DND-41 (cell line): ENCODE measurements at regions not wholly inside any gene's neighbourhood (a gene's known extent, or its start where the extent isn't known, plus 50 kb on each side); places are given as distances from the start of the nearest gene placed in this dataset.

Experiments used
- ATAC-seq: fragments of 200-7000 bp; cut with Tn5 transposase; 3 replicates; pipeline ENCODE4 v1.9.1; 2021; ENCODE audit warnings: low read depth; ENCODE audit not compliant: insufficient read depth
- DNase-seq: peaks from one replicate; pipeline ENCODE4 v3.0.0-alpha.2; 2020
- H2AFZ ChIP-seq: 2 replicates; pipeline ENCODE4 v1.6.0; 2012; ENCODE audit warnings: low read depth, low read length
- H3K27ac ChIP-seq: 2 replicates; pipeline ENCODE4 v1.5.1; 2012; ENCODE audit warnings: low read length, inconsistent platforms
- H3K27me3 ChIP-seq: fragments of 200-600 bp; sonication (generic); 2 replicates; pipeline ENCODE4 v1.6.0; 2012; ENCODE audit warnings: low read length, mild to moderate bottlenecking, inconsistent platforms; ENCODE audit not compliant: insufficient read depth, poor library complexity
- H3K36me3 ChIP-seq: 2 replicates; pipeline ENCODE4 v1.5.1; 2012; ENCODE audit warnings: low read length, inconsistent platforms; ENCODE audit not compliant: insufficient read depth
- H3K4me1 ChIP-seq: 2 replicates; pipeline ENCODE4 v1.5.1; 2012; ENCODE audit warnings: mild to moderate bottlenecking, low read length; ENCODE audit not compliant: insufficient read depth
- H3K4me2 ChIP-seq: 2 replicates; pipeline ENCODE4 v1.6.0; 2012; ENCODE audit warnings: mild to moderate bottlenecking, moderate library complexity, low read length, inconsistent platforms; ENCODE audit not compliant: insufficient read depth
- H3K4me3 ChIP-seq, 2 experiments: fragments of 200-600 bp in 1 of 2; shearing (Covaris generic) in 1 of 2; 2 replicates each; pipeline ENCODE4 v1.5.1; 2012 to 2016; ENCODE audit warnings: inconsistent platforms in 2 of 2, low read length in 2 of 2, mild to moderate bottlenecking in 2 of 2, low read depth in 1 of 2, moderate library complexity in 1 of 2
- H3K79me2 ChIP-seq: 2 replicates; pipeline ENCODE4 v1.6.0; 2012; ENCODE audit warnings: low read length, inconsistent platforms; ENCODE audit not compliant: insufficient read depth
- H3K9ac ChIP-seq: 2 replicates; pipeline ENCODE4 v1.6.0; 2012; ENCODE audit warnings: low read depth, mild to moderate bottlenecking, inconsistent platforms, low read length, moderate library complexity
- H3K9me3 ChIP-seq: 2 replicates; pipeline ENCODE4 v1.5.1; 2012; ENCODE audit warnings: low read length, moderate library complexity, mild to moderate bottlenecking, inconsistent platforms; ENCODE audit not compliant: insufficient read depth, severe bottlenecking
- H4K20me1 ChIP-seq: 2 replicates; pipeline ENCODE4 v1.6.0; 2012; ENCODE audit warnings: low read length; ENCODE audit not compliant: insufficient read depth
- EZH2 ChIP-seq: IDR thresholded peaks from 3 replicates; pipeline ENCODE4 v1.6.1; 2012; ENCODE audit warnings: borderline replicate concordance, low read depth, mild to moderate bottlenecking, moderate library complexity, low read length, inconsistent platforms; ENCODE audit not compliant: severe bottlenecking
- TF ChIP-seq, protein P1 (sequence below): IDR thresholded peaks from 2 replicates; pipeline ENCODE4 v1.5.1; 2012; ENCODE audit warnings: borderline replicate concordance, low read length, moderate library complexity, mild to moderate bottlenecking; ENCODE audit not compliant: poor library complexity, severe bottlenecking; ENCODE audit errors: extremely low read depth

DNA sequence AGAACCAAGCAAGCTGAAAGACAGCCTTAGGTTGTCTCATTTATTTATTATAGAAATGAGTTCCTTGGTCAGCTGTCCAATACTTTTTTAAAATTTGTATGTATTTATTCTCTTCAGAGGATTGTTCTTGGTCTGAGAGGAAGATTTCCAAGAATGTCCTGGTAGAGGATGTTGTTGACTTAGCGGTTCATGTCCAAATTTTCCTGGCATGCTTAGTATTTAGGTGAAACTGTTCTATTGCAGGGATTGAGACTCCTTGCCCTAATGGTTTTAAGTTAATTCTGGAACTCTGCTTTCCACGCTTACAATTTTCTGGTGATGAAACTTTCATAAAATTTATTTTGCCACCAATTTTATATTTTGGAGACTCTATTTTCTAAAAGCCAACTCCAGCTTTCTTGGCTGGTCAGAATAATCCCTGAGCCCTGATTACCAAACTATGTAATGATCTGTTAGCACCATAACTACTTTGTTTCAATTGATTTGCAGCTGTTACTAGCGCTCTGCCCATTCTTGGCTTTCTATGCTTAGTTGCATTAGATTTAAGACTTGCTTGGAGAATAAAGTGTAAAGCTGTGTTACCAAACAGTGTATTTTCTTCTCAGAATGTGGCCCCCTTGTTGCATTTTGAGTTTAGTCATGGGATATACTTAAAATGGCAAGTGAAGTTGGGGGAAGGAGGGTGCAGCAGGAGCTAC, 1868.8 kb upstream of the CELF4 start:
- H4K20me1 ChIP-seq, result no peaks in the 10 kb centered on the region
- DNase-seq (no peak), ATAC-seq (no peak)
- H3K4me3 ChIP-seq, result no peak overlapping the region
- H3K9ac ChIP-seq, result no peak overlapping the region
- no peak overlapping the region for H2AFZ ChIP-seq
- no peaks in the 10 kb centered on the region for H3K36me3 ChIP-seq
- H3K79me2 ChIP-seq, result no peaks in the 10 kb centered on the region
- no peaks in the 10 kb centered on the region for H3K4me1 ChIP-seq
- TF ChIP-seq, protein P1, sequence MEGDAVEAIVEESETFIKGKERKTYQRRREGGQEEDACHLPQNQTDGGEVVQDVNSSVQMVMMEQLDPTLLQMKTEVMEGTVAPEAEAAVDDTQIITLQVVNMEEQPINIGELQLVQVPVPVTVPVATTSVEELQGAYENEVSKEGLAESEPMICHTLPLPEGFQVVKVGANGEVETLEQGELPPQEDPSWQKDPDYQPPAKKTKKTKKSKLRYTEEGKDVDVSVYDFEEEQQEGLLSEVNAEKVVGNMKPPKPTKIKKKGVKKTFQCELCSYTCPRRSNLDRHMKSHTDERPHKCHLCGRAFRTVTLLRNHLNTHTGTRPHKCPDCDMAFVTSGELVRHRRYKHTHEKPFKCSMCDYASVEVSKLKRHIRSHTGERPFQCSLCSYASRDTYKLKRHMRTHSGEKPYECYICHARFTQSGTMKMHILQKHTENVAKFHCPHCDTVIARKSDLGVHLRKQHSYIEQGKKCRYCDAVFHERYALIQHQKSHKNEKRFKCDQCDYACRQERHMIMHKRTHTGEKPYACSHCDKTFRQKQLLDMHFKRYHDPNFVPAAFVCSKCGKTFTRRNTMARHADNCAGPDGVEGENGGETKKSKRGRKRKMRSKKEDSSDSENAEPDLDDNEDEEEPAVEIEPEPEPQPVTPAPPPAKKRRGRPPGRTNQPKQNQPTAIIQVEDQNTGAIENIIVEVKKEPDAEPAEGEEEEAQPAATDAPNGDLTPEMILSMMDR, result no peak
- TF ChIP-seq EZH2, result no peak
- H3K27ac ChIP-seq, result no peak overlapping the region
- H3K9me3 ChIP-seq, result no peaks in the 10 kb centered on the region
- H3K27me3 ChIP-seq, result no peaks in the 10 kb centered on the region
- H3K4me2 ChIP-seq, result no peak overlapping the region

DNA sequence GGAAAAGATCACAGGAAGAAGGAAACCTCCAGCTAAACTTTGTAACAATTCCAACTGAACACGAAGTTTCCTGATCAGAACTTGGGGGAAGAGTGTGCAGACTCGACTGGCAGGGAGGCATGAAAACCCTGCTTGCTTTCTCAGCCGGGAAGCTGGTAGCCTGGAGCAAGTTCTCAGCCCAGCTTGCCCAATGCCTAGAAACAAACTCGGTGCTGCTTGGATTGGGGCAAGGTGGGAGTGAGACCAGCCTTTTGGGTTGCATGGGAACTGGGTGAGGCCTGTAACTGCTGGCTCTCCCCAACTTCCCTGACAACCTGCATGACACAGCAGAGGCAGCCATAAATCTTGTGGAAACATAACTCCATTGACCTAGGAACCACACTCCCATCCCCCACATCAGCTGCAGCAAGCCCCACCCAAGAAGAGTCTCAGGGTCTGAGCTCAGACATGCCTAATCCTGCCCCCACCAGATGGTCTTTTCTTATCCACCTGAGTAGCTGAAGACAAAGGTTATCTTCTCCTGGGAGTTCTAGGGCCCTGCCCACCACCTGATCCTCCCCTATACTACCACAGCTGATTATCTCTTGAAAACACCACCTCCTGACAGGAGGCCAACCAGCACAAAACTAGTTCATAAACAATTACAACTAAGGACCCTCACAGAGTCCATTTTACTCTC, 1859.7 kb upstream of the CELF4 start:
- Histone ChIP-seq H3K27me3 (no peaks in the 10 kb centered on the region), H3K9me3 (no peaks in the 10 kb centered on the region), H3K27ac (no peak overlapping the region), H3K9ac (no peak overlapping the region), H4K20me1 (no peaks in the 10 kb centered on the region), H3K4me1 (no peaks in the 10 kb centered on the region), H2AFZ (no peak overlapping the region), H3K4me2 (no peak overlapping the region), H3K79me2 (no peaks in the 10 kb centered on the region), H3K36me3 (no peaks in the 10 kb centered on the region), H3K4me3 (no peak overlapping the region)
- DNase-seq (no peak), ATAC-seq (no peak)
- no peak for TF ChIP-seq EZH2
- TF ChIP-seq, protein P1, result no peak

DNA sequence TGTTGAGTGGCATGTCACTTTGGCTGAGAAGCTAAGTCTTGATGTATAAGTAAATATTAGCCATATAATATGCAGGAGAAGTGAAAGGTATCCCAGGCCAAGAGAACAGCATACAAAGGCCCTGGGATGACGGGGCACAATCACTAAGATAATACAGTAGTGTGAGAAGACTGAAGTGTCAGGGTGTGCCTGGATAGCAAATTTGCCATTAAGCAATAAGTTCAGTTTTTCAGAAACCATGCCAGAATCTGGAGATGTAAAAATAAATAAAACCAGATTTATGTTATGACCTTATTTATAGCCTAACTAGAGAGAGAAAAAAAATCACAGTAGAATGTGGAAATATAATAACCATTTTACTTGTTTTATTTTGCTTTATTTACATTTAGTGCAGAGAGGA, 1858.7 kb upstream of the CELF4 start:
- Histone ChIP-seq H3K4me3 (no peak overlapping the region), H2AFZ (no peak overlapping the region), H3K79me2 (no peaks in the 10 kb centered on the region), H4K20me1 (no peaks in the 10 kb centered on the region), H3K9ac (no peak overlapping the region), H3K4me2 (no peak overlapping the region), H3K9me3 (no peaks in the 10 kb centered on the region), H3K27me3 (no peaks in the 10 kb centered on the region), H3K4me1 (no peaks in the 10 kb centered on the region), H3K27ac (no peak overlapping the region), H3K36me3 (no peaks in the 10 kb centered on the region)
- DNase-seq (no peak), ATAC-seq (no peak)
- TF ChIP-seq, protein P1, result no peak
- TF ChIP-seq EZH2, result no peak
